ENCODE measurements at regions not wholly inside any gene's neighbourhood (a gene's known extent, or its start where the extent isn't known, plus 50 kb on each side); places are given as distances from the start of the nearest gene placed in this dataset.

- TF ChIP-seq CTCF (conservative IDR thresholded peaks at IDR 0.05) (no peak), ZFX (IDR thresholded peaks at IDR 0.05) (no peak)
These were observed 80.7 kb upstream of the PPARA start for GRCh38 chr22:46069521-46070214.

All from C4-2B (cell line).